ENCODE measurements at regions not wholly inside any gene's neighbourhood (a gene's known extent, or its start where the extent isn't known, plus 50 kb on each side); places are given as distances from the start of the nearest gene placed in this dataset.

GRCh38 chr7:32191305-32191704 lies 121.1 kb upstream of the PDE1C start:
- TF ChIP-seq YY1 (IDR thresholded peaks at IDR 0.05; ENCODE audit: low read depth) (no peak), CTCF (IDR thresholded peaks at IDR 0.05) (no peak), SMC3 (IDR thresholded peaks at IDR 0.05; ENCODE audit: low read depth, low read length) (no peak), GABPA (IDR thresholded peaks at IDR 0.05; ENCODE audit: low read depth) (no peak), POLR2AphosphoS5 (IDR thresholded peaks at IDR 0.05; ENCODE audit: low read depth, low read length) (no peak)

Measured in SK-N-SH (cell line).